AG09309 (cell line): ENCODE measurements at regions not wholly inside any gene's neighbourhood (a gene's known extent, or its start where the extent isn't known, plus 50 kb on each side); places are given as distances from the start of the nearest gene placed in this dataset.

Experiments
- DNase-seq: peaks from one replicate; pipeline ENCODE4 v3.0.0-alpha.2; 2010; ENCODE audit warnings: low read depth
- H3K4me3 ChIP-seq: 2 replicates; pipeline ENCODE4 v1.5.1; 2011; ENCODE audit warnings: mild to moderate bottlenecking, low read depth, low read length, moderate library complexity; ENCODE audit not compliant: control insufficient read depth
- TF ChIP-seq, protein P1 (sequence below): IDR thresholded peaks from 2 replicates; pipeline ENCODE4 v1.5.1; 2011; ENCODE audit warnings: mild to moderate bottlenecking, low read depth, low read length, inconsistent platforms; ENCODE audit not compliant: insufficient read depth, control insufficient read depth; ENCODE audit errors: missing control alignments

DNA sequence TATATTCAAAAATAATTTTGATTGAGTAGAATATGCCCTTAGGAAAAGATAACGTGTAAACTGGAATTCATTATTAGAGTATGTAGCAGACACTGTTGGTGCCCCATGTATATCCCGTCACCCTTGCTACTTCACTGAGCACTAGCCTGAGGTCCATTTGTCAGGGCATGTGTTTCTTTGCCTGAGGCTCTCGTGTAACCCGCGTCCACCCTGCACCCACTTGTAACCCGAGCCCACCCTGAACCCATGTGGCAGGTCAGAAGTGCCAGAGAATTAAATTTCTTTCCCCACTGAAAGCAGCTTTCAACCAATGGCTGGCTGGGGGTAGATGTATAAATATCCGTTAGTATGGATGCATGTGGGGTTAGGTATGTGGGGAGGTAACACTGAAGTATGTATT lies 474.2 kb upstream of the ZNF385D start:
- TF ChIP-seq, protein P1, sequence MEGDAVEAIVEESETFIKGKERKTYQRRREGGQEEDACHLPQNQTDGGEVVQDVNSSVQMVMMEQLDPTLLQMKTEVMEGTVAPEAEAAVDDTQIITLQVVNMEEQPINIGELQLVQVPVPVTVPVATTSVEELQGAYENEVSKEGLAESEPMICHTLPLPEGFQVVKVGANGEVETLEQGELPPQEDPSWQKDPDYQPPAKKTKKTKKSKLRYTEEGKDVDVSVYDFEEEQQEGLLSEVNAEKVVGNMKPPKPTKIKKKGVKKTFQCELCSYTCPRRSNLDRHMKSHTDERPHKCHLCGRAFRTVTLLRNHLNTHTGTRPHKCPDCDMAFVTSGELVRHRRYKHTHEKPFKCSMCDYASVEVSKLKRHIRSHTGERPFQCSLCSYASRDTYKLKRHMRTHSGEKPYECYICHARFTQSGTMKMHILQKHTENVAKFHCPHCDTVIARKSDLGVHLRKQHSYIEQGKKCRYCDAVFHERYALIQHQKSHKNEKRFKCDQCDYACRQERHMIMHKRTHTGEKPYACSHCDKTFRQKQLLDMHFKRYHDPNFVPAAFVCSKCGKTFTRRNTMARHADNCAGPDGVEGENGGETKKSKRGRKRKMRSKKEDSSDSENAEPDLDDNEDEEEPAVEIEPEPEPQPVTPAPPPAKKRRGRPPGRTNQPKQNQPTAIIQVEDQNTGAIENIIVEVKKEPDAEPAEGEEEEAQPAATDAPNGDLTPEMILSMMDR, result no peak
- no peak overlapping the region for H3K4me3 ChIP-seq
- DNase-seq, result no peak

DNA sequence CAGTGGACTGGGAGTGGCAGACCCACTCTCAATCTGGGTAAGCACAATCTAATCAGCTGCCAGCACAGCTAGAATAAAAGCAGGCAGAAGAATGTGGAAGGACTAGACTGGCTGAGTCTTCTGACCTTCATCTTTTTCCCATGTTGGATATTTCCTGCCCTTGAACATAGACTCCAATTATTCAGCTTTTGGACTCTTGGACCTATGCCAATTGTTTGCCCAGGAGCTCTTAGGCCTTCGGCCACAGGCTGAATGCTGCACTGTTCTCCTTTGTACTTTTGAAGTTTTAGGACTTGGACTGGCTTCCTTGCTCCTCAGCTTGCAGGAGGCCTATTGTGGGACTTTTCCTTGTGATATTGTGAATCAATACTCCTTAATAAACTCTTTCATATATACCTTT lies 477.7 kb upstream of the ZNF385D start:
- H3K4me3 ChIP-seq, result no peak overlapping the region
- DNase-seq, result no peak
- TF ChIP-seq, protein P1, result no peak

DNA sequence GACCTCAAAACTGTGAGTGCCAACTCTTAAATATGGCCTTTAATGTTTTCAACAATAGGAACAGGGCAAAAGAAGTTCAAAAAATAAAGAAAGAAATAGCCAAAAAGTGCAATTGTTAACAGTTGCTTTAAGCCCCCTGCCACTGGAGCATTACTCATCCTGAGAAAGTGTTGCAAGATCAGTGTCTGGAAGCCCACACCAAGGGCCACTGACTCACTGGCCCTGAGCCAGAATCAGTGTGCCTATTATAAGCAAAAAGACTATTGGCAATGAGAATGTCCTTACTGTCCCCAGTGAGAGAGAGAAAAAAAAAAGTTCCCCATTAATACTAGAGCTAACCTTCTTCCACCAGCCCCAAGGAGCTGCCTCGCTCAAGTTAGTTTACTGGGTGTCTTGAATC lies 480.1 kb upstream of the ZNF385D start:
- H3K4me3 ChIP-seq, result no peak overlapping the region
- DNase-seq, result no peak
- TF ChIP-seq, protein P1, result no peak

DNA sequence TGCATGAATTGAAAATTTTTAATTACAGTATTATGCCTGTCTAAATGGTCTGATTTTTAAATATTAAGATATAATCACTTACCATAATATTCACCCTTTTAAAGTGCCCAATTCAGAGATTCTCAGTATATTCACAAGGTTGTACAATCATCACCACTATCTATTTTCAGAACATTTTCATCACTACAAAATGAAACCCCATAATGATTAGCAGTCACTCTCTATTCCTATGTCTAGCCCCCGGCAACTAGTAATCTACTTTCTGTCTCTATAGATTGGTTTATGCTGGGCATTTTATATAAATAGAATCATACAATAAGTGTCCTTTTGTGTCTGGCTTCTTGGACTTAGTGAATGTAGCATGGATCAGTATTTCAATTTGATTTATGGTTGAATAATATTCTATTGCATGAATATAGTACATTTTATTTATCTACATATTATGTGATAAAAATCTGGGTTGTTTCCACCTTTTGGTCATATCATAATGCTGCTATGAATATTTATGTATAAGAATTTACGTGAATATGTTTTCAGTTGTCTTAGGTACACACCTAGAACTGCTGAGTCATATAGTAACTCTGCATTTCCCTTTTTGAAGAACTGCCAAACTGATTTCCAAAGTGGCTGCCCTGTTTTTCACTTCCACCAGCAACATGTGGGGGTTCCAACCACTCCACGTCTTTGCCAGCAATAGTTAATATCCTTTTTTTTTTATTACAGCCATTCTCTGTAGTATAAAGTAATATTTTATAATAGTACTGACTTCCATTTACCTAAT lies 485.7 kb upstream of the ZNF385D start:
- DNase-seq, result no peak
- H3K4me3 ChIP-seq, result no peak overlapping the region
- TF ChIP-seq, protein P1, result no peak

DNA sequence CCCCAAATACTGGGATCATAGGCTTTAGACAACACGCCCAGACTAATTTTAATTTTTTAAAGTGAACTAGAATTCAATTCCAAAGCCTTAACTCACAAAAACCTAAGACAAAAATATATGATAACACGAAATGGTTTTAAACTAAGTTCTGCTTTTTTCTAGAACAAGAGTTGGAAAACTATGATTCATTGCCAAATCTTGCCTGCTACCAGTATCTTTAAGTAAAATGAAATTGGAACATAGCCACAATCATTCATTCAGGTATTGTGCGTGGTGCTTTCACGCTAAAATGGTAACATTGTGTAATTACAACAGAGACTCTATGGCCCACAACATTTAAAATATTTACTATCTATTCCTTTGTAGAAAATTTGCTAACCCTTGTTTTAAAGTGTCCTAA lies 488.0 kb upstream of the ZNF385D start:
- TF ChIP-seq, protein P1, result no peak
- no peak overlapping the region for H3K4me3 ChIP-seq
- no peak for DNase-seq

DNA sequence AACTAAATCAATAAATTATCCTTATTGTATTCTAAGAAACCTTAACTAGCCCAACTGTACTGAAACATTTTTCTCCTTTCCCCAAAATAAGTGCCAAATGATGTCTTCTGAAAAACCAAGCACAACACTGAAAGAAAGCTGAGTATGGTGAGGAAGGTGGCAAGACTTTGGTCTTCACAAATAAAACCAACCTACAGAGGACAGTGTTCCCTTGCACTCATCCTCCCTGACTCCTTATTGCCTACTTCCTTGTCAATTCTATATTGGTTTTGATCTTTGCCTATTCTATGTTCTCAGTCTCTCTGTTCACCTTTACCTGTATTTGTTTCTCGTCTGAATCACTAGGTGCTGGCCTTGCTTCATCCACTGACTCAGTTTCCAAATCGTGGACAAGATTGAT lies 490.1 kb upstream of the ZNF385D start:
- H3K4me3 ChIP-seq, result no peak overlapping the region
- TF ChIP-seq, protein P1, result no peak
- DNase-seq, result no peak
